GM19395 (cell line): ENCODE measurements at regions not wholly inside any gene's neighbourhood (a gene's known extent, or its start where the extent isn't known, plus 50 kb on each side); places are given as distances from the start of the nearest gene placed in this dataset.

Source experiments
- ATAC-seq: cut with Tn5 transposase; IDR thresholded peaks from one replicate; pipeline ENCODE4 v1.9.1; 2021; ENCODE audit warnings: mild to moderate bottlenecking, moderate library complexity; ENCODE audit not compliant: unreplicated experiment

DNA sequence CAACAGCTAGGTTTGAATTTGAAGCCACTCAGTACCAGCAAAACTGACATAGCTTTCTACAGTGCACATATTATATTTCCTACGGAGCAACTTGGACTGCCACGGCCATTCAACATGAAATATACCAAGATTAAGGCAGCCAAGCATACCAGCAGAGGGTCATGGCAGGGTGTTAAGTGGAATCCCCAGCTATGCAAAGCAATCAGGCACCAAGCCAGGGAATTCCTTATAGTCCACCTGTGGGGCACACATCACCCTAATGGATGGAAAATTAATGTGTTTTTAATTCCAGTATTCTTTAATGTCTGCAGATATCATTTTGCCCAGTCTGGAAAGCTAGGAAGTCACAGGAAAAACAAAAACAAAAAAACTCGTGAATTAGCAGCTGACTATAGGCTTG, 1190.3 kb downstream of the EFNB2 start:
- ATAC-seq, result no peak

DNA sequence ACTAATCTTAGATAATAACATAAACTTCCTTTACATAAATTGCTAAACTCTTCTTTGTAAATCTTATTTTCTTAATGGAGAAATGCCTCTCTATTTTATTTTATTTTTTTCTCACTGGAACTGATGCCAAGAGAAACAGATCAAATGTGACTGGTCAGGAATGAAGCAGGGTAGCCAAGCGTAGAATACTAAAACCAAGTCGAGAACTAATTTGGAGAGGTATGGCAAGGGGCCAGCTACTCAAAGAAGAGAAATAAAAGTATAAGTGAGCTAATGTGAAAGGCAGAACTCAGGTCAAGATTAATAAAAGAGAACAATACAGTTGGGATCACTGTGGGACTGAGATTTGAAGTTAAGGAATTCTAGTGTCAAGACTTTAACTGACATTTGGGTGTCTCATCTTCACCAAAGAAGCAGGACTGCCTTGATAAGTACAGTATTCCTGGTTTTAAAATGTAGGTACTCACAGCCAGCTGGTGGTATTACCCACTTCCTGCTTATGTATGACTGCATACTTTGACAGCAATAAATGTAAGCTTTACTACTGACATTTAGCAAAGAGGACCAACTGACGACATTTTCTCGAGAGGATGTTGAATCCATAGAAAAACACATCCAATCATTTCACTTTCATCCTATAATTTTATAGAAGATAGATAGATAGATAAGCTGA, 1192.2 kb downstream of the EFNB2 start:
- ATAC-seq, result no peak

DNA sequence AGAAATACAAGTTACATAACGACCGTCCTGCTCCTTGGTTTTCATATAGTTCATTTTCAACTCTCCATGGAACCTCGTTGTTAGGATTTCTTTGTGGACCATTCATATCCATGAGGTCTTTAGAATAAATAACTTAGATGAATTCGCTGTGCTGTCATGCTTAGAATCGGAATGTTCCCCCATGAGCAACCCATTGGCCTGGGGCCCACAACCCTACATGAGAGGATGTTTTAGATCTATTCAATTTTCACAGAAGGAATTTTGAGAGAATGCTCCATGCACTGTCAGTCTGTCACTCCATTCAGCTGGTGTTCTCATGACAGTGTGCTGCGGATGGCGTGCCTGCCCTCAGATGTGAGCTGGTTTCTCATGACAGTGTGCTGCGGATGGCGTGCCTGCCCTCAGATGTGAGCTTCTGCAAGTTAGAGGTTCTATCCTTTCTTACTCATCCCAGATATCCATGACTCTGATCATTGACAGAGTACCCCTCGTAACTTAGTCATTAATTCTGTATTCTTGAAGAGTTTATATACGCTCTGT, 1193.1 kb downstream of the EFNB2 start:
- ATAC-seq, result no peak

DNA sequence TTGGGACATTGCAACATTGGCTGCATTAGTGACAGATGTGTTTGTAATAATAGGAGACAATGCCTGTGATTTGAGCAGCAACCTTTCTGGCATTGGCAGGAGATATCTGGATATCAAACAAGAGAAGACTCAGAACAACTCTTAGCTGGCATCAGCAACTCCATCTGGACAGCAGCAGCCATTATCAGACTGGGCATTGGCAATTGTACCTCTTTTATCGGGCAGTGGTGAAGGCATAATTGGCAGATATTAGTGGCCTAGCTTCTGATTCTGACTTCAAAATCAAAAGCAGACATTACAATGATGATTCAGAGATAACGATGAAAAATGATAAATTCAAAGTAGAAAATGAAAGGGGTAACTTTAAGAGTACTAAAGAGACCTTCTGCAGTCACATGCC, 1193.7 kb downstream of the EFNB2 start:
- ATAC-seq, result no peak

DNA sequence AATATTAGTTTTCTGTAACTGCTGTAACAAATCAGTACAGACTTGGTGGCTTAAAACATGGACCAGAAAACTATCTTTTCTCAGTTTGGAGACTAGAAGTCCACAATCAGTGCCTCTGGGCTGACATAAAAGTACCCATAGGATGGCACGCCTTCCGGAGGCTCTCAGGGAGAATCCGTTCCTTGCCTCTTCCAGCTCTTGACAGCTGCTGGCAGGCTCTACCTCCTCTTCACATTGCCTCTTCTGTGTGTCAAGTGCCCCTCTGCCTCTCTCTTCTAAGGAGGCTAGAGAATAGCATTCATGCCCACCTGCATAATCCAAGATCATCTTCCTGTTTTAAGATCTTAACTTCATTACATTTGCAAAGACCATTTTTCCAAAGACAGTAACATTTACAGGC, 1194.2 kb downstream of the EFNB2 start:
- ATAC-seq, result no peak

DNA sequence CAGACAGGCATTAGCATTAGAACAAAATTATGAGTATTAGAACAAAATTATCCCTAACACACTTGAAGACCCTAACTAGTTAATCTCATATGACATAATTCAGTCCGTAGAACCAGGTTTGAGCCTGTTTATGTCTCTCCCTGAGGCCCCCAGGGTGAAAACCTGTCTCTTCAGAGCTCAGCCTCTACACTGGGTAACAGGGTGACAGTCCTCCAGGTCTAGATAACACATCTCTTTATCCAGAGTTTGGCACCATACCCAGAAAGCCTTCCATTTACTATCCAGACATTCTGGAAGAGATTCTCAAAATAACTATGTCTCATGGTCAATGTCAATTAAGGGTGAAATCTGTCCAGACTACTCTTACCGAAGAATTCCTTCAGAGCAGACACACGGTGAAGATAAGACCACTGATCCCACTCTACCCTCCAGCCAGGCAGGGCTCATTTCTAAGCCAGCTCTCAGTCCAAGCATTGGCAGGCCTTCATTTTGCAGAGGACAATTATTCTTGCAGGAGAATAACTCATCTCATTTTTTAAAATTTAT, 1195.3 kb downstream of the EFNB2 start:
- ATAC-seq, result no peak

DNA sequence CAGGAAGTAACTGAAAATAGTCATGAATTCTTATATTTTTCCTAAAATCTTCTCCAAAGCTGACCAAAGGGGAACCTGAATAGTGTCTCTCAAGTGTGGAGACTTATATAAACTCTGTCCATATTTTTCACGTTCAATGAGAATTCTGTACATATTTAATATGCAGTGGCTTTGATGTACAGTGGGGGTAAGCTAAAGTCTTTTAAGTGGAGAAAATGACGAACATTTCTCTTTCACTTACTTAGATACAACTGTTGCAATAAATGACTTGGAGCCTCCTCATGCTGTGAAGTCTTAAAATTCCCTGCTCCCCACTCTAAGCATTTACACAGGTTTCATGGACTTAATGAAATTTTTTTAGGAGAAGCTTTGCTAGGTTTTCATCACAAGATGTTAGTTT, 1196.7 kb downstream of the EFNB2 start:
- ATAC-seq, result no peak

DNA sequence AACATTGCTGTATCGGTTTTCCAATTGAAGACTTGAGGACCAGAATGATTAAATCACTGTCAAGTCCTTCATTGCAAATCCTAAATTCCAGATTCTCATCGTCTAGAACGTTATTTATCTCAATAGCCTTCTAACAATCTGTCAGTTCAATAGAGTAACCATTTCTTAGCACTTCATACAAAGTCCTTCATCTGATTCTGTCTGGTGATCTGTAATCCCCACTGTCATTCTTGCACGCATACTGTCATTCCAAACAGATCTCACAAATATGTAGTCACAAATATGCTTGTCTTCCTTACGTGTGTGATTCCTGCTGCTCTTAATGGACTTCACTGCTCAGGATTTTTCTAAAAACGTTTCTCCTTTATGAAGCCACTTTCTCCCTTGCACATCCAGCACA, 1197.5 kb downstream of the EFNB2 start:
- no peak for ATAC-seq

DNA sequence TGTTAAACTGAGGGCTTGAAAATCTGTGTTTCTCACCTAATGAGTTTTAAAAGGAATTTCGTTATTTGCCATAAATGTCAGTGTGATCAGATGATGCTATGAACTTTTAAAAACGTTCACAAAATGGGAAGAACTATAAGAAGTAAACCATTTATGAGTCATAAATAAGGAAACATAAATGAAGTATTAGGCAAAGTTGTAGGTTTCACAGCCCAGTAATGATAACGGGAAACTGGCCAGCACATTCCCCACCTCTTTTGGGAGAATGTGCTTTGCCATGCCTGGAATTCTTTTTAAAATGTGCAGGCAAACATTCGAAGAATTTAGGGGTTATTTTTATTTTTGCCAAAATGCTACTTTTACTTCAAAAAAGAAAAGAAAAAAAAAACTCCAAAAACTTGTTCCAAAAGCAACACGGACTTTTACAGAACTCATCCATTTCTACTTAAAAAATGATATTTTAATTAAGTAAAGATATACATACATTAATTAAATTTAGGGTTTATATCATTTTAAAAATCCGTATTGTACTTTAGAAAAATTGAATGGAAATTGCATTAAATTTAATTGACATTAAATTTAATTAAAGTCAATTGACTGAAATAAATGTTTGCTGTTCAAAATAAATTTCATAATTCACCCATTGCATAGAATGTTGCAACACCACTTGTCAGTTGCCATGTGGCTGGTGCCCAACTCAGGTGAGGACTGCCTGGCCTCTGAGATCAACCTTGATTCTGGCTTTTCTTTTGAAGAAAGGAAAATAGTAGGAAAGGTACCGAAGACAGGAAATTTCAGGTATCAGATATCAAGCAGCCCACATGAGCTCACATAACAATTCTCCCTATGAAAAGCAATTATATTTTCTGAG, 1198.5 kb downstream of the EFNB2 start:
- no peak for ATAC-seq

DNA sequence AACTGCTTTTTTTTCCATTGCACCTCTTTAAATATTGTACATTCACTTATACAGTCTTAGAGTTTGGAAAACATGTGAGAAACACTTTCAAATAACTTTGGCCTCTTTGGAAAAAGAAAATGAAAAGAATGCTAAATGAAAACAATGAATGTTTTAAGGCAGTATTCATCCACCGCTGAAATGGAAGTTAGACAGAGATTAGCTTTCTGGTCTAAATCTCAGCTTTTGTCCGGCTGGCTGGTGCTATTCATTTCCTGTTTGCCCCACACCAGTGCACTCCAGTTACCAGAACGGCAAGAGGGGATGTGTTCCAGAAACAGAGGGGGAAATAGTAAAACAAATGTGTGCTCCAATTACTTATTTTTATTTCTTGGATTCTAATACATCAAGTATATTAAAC, 1201.3 kb downstream of the EFNB2 start:
- ATAC-seq, result no peak

DNA sequence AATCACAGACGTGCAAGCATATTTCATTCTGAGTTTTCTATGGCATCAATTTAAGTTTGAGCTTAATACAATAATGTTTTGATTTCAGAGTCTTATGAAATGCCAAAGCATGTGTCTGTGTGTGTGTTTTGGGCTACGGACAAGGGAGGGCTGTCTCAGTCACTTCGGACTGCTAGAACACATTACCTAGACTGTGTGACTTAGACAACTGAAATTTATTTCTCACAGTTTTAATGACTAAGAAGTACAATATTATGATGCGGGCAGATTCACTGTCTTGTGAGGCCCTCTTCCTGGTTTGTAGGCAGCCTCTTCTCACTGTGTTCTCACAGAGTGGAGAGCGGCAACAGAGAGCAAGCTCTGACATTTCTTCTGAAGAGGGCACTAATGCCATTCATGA, 1202.0 kb downstream of the EFNB2 start:
- ATAC-seq, result no peak

DNA sequence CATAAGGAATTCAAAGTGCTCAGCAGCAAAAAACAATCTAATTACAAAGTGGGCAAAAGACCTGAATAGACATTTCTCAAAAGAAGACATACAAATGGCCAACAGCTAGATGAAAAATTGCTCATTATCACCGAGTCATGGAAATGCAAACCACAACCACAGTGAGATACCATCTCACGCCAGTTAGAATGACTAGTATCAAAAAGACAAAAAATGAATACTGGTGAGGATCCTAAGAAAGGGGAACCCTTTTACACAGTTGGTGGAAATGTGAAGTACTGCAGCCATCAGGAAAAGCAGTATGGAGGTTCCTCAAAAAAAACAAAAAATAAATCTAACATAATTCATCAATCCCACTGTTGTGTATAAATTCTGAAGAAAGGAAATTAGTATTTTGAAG, 1206.1 kb downstream of the EFNB2 start:
- no peak for ATAC-seq

DNA sequence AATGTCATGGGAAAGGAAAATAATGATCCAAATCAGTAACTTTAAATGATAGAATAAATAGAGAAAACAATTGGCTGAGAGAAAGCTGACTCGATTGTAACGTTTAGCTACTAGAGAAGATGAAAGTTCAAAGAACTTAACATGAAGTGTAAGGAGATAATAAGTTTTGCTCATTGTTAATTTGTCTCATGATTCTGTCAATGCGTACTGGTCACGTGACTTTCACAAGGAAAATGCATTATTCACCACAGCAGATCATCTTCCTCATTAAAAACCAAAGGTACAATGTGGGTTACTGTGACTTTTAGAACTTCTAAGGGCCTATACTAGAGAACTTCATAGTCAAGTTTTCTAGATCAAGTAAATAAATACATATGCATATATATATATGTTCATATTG, 1207.2 kb downstream of the EFNB2 start:
- ATAC-seq, result no peak

DNA sequence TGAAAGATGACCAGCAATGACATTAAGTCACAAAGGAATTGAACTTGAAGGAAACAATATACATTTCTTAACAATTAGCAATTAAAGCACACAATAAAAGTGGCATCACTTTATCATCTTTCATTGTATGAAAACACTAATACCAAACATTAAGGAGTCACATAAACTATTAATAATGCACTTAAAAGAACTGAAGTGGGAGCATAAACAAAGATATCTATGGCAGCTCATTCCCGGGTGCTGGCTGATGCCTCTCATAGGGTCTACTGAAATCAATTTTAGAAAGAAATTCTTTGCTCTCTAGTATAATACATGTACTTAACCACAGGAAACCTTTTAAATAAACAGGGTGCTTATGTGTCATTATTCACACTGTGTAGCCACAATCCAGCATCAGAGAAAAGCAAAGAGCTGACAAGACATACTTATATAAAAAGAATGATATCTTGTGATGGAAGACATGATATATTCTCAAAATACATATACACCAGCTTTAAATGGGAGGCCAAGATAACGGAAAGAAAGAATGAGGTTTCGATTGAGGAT, 1207.8 kb downstream of the EFNB2 start:
- no peak for ATAC-seq

DNA sequence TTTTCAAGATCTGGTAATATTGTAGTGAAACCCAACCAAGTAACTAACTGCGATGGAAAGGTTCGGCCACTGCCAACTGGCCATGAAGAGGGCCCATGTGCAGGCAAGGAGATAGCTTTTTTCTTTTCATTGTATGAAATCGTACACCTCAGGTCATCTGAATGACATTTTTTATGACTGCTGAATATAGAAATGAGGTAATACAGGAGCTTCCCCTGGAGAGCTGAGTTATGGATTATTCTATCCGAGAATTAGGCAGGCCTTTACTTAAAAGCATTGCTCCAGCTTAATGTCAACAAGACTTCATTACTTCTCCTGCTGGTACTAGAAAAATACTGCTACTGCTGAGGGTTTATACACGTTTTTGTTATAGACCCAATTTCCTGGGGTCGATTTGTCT, 1215.6 kb downstream of the EFNB2 start:
- no peak for ATAC-seq

DNA sequence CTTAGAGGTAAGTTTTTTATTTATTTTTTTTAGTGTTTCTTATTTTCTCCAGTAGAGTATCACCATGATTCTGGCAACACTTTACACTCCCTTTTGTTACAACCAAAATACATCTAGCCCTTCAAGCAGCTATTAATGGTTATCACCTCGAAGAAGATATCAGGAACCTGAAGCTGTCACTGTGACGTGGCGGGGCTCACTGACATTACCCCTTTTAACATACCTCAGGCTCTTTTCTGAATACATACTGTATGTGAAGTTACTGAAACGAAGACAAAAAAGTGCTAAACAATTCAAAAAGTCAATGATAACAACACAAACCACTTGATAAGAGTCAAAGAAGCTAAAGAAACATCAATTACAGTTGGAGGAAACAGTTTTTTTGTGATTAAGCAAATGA, 1218.7 kb downstream of the EFNB2 start:
- no peak for ATAC-seq

DNA sequence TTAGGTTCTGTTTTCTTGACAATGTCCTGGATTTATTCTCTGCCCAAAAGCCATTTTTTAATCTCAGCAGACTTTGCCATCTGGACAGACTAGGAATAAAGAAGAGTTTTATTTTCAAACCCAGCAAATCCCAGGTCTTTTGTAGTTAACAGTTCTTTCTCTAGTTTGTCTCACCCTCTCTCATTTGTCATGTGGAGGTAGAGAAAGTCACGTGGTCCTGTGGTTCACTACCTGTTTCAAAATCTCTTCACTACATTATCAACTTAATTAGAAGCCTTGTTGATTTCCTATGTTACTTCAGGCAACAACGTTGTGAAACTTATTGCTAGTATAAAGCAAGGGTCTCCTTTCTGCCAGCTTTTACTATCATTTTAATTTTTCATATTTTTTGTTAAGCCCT, 1222.6 kb downstream of the EFNB2 start:
- ATAC-seq, result no peak

DNA sequence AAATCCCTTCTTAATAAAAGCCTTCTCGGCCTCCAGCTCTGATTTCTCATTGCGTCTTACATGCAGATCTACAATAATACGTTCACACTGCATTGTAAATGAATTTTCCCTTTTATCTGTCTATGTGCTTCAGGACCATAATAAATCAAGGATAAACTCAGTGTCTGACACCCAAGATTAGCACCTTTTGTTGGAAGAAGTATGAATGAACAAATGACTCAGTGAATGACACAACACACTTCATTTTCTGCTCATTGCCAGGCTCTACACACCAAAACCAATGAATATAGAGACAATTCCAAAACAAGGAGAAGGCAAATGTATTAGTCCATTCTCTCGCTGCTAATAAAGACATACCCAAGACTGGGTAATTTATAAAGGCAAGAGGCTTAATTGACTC, 1224.4 kb downstream of the EFNB2 start:
- ATAC-seq, result no peak

DNA sequence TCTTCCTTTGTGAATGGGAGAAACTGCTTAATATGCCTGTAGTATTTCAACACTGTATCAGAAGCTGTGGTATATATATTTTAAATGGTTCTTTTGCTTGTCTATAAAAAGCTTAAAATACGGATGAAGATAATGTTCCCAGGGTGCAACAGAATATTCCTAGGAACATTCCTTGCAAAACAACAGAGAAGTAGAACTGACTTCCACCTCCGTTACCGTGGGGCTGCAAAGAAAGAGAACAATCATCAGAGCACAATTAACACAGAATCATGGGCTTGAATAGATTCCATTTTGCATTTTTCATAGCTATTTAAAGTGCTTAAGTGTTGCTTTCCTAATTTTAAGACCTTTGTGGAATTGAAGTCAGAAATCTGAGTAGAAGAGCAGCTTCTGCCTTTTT, 1227.7 kb downstream of the EFNB2 start:
- no peak for ATAC-seq

DNA sequence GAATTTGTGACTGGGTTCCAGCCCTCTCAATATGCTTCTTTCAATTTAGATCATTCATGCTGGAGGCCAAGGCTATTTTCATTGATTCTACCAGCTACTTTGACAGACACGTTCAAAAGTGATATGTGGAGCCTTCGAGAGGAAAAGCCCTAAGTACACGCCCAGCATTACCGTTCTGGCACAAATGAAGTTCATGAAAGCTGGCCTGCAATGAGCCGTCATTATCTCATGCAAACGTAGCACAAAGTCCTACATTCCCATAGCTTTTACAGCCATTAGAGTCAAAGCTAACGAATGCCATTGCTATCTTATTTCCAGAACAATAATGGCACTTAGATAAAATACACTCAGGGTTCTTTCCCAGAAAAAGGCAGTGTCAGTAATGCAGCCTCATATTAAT, 1237.6 kb downstream of the EFNB2 start:
- no peak for ATAC-seq

DNA sequence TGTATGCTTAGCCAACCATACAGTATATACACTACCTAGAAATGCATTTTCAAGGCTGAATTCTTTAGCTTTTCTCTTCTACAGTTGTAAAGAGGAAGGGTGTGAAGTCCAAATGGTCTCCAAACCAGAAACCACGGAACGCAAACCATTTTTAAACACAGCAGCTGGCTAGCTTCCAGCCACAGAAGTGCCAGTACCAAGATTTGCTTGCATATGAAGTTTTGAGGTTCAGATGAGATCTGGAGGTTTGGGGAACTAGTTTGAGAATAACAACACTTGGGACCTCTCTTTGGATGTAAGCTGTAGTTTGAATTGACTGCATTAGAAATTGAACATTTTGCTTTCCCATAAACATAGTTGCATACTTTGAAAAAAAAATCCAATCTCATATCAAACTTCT, 1243.5 kb downstream of the EFNB2 start:
- no peak for ATAC-seq

DNA sequence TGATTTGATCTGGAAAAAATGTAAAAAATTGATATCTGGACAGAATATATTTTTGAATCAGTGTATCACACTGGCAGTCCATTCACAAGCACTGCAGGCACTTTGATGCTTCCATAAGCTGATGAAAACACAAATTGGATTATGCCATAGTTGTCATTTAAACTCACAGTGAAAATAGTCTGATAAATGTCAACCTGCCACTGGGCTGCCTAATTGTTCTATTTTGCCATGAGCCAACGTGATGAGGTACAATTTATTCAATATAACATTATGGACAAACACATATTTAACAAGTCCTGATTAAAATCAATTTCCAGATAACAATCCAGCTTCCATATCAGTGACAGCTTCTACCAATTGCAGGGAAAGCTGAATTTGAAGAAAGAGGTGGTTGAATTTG, 1244.9 kb downstream of the EFNB2 start:
- no peak for ATAC-seq
